ENCODE measurements at regions not wholly inside any gene's neighbourhood (a gene's known extent, or its start where the extent isn't known, plus 50 kb on each side); places are given as distances from the start of the nearest gene placed in this dataset.

DNA sequence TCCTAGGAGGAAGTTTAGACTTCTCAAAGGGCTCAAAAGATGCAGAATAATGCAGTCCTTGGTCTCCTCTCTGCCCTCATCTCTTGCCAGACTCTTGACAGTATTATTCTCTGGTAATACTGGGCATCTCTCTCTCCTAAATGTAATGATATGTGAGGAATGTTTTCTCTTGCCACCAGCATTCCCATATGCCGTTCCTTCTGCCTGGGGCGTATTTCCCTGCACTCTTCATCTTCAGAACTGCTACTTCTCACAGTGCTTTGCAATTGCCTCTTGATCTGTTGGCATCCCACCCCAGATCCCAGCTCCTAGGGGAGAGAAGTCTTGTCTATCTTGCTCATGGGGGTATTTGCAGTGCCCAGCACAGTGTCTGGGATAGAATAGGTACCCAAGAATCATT, 107.4 kb downstream of the RASSF10 start:
- TF ChIP-seq POLR2A (IDR thresholded peaks at IDR 0.05) (no peak), POLR2AphosphoS5 (IDR thresholded peaks at IDR 0.05; ENCODE audit: insufficient read depth in 1 of 2, low read depth in 1 of 2) (no peak)
- TF ChIP-seq, protein P1, sequence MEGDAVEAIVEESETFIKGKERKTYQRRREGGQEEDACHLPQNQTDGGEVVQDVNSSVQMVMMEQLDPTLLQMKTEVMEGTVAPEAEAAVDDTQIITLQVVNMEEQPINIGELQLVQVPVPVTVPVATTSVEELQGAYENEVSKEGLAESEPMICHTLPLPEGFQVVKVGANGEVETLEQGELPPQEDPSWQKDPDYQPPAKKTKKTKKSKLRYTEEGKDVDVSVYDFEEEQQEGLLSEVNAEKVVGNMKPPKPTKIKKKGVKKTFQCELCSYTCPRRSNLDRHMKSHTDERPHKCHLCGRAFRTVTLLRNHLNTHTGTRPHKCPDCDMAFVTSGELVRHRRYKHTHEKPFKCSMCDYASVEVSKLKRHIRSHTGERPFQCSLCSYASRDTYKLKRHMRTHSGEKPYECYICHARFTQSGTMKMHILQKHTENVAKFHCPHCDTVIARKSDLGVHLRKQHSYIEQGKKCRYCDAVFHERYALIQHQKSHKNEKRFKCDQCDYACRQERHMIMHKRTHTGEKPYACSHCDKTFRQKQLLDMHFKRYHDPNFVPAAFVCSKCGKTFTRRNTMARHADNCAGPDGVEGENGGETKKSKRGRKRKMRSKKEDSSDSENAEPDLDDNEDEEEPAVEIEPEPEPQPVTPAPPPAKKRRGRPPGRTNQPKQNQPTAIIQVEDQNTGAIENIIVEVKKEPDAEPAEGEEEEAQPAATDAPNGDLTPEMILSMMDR (IDR thresholded peaks at IDR 0.05) = no peak
- intact Hi-C loops (cut with DNase I) = no loop called here
- H3K4me1 ChIP-seq = no peaks in the 10 kb centered on the region

GRCh38 chr11:13117344-13117743, 108.2 kb downstream of the RASSF10 start:
- no peak for DNase-seq (ENCODE audit: extremely low spot score in 2 of 2)
- no peak overlapping the region for H3K27ac ChIP-seq
- H3K4me1 ChIP-seq = no peaks in the 10 kb centered on the region
- TF ChIP-seq POLR2AphosphoS5 (IDR thresholded peaks at IDR 0.05; ENCODE audit: insufficient read depth in 1 of 2, low read depth in 1 of 2) (no peak), POLR2A (IDR thresholded peaks at IDR 0.05) (no peak)
- H3K36me3 ChIP-seq = no peaks in the 10 kb centered on the region
- no peak overlapping the region for H3K4me3 ChIP-seq
- no peaks in the 10 kb centered on the region for H3K9me3 ChIP-seq
- intact Hi-C loops (cut with DNase I) = no loop called here
- no peaks in the 10 kb centered on the region for H3K27me3 ChIP-seq

More for the DNA sequence above, 107.4 kb downstream of the RASSF10 start:
- no peak for DNase-seq (ENCODE audit: extremely low spot score in 2 of 2)
- Histone ChIP-seq H3K27ac (no peak overlapping the region), H3K9me3 (no peaks in the 10 kb centered on the region), H3K4me3 (no peak overlapping the region), H3K36me3 (no peaks in the 10 kb centered on the region), H3K27me3 (no peaks in the 10 kb centered on the region)

DNA sequence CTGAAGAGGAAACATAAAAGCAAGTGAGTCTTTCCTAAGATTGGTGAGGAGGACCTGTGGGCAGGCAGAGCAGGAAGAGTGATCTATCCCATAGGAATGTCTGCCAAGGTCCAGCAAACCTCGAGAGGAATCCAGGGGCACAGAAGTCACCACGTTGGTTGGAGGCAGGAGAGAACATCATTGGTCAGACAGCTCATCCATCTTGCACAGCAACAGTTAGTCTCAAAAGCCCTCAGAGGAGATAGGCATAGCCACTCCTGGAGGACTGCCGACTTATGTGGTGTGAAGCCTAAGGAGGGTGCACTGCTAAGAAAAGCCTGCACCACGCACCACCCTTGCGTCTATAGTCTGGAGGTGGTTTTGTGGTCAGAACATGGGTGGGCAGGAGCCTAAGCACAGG, 109.1 kb downstream of the RASSF10 start:
- TF ChIP-seq POLR2AphosphoS5 (IDR thresholded peaks at IDR 0.05; ENCODE audit: insufficient read depth in 1 of 2, low read depth in 1 of 2) (no peak), POLR2A (IDR thresholded peaks at IDR 0.05) (no peak)
- TF ChIP-seq, protein P1 (IDR thresholded peaks at IDR 0.05) = no peak
- H3K27me3 ChIP-seq = no peaks in the 10 kb centered on the region
- no peaks in the 10 kb centered on the region for H3K36me3 ChIP-seq
- no peak overlapping the region for H3K4me3 ChIP-seq
- intact Hi-C loops (cut with DNase I) = loop anchor here (2.0 kb wide), 1 partner anchor 21 kb away; no protein-coding TSS in a partner anchor
- H3K4me1 ChIP-seq = no peaks in the 10 kb centered on the region
- no peak overlapping the region for H3K27ac ChIP-seq
- no peaks in the 10 kb centered on the region for H3K9me3 ChIP-seq
- DNase-seq (ENCODE audit: extremely low spot score in 2 of 2) = no peak

GRCh38 chr11:13118650-13119049, 109.5 kb downstream of the RASSF10 start:
- no peaks in the 10 kb centered on the region for H3K9me3 ChIP-seq
- no peak overlapping the region for H3K4me3 ChIP-seq
- no peaks in the 10 kb centered on the region for H3K4me1 ChIP-seq
- no peak overlapping the region for H3K27ac ChIP-seq
- H3K27me3 ChIP-seq = no peaks in the 10 kb centered on the region
- DNase-seq (ENCODE audit: extremely low spot score in 2 of 2) = no peak
- intact Hi-C loops (cut with DNase I) = loop anchor here (2.0 kb wide), 1 partner anchor 22 kb away; no protein-coding TSS in a partner anchor
- no peaks in the 10 kb centered on the region for H3K36me3 ChIP-seq
- TF ChIP-seq POLR2A (IDR thresholded peaks at IDR 0.05) (no peak), POLR2AphosphoS5 (IDR thresholded peaks at IDR 0.05; ENCODE audit: insufficient read depth in 1 of 2, low read depth in 1 of 2) (no peak)
- TF ChIP-seq, protein P1 (IDR thresholded peaks at IDR 0.05) = no peak

DNA sequence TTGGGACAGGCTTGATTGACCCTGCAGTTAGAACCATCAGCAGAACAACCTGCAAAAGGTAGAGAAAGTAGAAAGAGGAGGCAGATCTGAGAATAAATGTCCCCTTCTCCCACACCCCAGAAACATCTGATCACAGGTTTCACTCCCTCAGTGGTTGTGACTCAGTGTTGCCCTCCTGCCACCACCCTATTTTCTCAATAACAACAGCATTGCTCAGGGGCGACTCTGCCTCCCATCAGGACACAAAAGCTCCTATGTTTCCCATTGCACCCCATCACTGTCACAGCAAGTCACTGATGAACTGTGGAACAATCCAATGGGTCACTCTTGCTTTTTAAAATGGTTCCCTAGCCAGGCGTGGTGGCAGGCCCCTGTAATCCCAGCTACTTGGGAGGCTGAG, 110.2 kb downstream of the RASSF10 start:
- TF ChIP-seq, protein P1 (IDR thresholded peaks at IDR 0.05) = no peak
- TF ChIP-seq POLR2A (IDR thresholded peaks at IDR 0.05) (no peak), POLR2AphosphoS5 (IDR thresholded peaks at IDR 0.05; ENCODE audit: insufficient read depth in 1 of 2, low read depth in 1 of 2) (no peak)
- DNase-seq (ENCODE audit: extremely low spot score in 2 of 2) = no peak
- intact Hi-C loops (cut with DNase I) = loop anchor here (2.0 kb wide), 1 partner anchor 23 kb away; no protein-coding TSS in a partner anchor
- H3K36me3 ChIP-seq = no peaks in the 10 kb centered on the region
- no peaks in the 10 kb centered on the region for H3K27me3 ChIP-seq
- H3K4me3 ChIP-seq = no peak overlapping the region
- H3K9me3 ChIP-seq = no peaks in the 10 kb centered on the region
- no peaks in the 10 kb centered on the region for H3K4me1 ChIP-seq
- no peak overlapping the region for H3K27ac ChIP-seq

Data from vagina (tissue), 2 donors.